NOMO-1 treated with dmso at 0.1 percent for 144 hours (cell line): ENCODE measurements at regions not wholly inside any gene's neighbourhood (a gene's known extent, or its start where the extent isn't known, plus 50 kb on each side); places are given as distances from the start of the nearest gene placed in this dataset.
A peak's percentile ranks its signal among the peaks of the same experiment; 100 is the strongest.

Source experiments
- DNase-seq: peaks from one replicate; lab custom pipeline; 2025; ENCODE audit not compliant: unreplicated experiment; lab: John Stamatoyannopoulos, UW

DNA sequence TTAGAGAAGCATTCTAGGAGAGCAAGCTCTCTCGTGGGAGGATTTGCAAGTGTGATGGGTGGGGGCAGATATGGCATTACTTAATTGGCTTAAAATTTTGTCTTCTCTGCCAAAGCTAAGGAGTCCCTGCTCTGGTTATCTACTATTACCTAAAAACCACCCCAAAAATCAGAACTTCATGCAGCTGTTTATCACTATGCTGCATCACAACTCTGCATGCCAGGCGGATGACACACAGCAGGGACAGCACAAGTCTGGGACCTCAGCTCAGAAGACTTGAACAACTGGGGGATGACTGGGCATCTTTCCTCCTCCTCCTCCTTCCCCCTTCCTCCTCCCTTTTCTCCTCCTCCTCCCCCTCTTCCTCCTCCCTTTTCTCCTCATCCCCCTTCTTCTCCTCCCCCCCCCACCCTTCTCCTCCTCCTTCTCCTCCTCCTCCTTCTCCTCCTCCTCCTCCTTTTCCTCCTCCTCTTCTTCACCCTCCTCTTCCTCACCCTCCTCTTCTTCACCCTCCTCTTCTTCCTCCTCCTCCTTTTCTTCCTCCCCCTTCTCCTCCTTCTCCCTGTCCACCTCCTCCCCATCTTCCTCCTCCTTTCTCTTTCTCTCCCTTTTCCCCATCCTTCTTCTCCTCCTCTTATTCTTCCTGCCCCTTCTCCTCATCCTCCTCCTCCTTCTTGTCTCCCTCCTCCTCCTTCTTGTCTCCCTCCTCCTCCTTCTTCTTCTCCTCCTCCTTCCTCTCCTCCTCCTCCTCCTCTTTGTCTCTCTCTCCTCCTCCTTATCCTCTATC, 218.6 kb upstream of the PMEPA1 start:
- DNase-seq: no peak

DNA sequence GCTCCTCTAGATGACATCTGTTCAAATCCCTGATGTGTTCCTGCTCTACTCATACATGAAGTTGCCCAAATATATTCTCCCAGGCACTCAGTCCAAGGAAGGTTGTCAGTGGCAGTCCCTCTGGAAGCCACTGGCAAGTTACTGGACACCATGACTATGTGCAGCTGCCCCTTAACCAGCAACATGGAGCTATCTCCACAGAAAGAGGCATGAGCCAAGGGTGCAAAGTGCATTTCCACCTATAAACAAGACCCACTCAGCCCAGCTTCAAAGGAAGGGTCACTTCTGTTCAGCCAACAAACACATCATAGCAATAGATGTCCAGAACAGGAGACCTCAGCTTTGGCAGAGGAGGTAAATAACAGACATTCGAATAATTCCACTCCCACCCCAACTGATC, 217.6 kb upstream of the PMEPA1 start:
- DNase-seq: no peak

DNA sequence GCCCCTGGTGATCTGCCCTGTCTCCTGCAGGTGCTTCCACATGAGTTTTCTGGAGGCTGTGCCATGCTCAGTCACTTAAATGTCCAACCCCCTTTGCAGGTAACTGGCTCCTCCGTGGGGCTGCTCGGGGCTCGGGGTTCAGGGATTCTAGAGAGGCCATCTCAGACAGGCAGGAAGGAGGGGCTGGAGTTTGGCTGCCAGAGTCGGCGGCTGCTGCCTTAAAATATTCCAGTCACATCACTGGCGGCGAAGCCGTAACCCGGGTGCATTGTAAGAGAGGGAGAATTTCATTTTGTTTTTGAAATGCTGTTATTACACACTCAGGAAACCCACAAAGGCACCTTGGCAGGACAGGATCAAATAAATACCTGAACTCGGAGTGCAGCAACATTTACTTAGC, 212.9 kb upstream of the PMEPA1 start:
- DNase-seq: no peak

DNA sequence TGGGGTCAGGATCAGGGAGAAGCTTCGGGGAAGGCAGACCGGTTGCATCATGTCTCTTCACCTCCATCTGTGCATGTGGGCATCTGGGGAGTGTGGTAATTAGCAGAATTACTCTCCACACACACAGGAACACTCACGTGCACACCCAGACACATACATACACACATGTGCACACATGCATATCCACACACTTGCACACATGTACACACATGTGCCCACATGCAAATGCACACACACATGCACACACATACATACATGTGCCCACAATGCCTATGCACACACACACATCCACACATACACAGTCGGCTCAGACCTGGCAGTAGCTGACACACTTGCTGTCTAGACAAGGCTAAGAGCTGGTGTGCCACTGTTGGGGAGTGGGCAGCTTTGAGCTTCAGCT, 212.3 kb upstream of the PMEPA1 start:
- no peak for DNase-seq

DNA sequence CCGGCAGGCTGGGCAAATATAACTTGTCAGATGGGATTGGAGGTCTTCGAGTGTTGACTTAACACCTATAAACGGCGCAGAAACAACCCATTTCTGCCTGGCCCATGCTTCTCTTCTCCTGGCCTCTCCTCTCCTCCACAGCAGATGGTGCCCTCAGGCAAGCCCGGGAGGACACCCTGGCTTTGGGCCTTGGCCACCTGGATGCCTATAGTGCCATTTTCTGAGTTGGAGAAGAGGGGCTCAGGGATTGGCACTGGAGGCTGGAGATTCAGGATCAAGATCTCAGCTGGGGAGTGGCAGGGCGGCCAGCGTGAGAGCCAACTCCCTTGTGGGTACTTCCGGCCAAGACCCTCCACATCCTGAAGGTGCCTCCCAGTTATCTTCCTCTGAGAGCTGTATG, 211.9 kb upstream of the PMEPA1 start:
- DNase-seq: no peak

DNA sequence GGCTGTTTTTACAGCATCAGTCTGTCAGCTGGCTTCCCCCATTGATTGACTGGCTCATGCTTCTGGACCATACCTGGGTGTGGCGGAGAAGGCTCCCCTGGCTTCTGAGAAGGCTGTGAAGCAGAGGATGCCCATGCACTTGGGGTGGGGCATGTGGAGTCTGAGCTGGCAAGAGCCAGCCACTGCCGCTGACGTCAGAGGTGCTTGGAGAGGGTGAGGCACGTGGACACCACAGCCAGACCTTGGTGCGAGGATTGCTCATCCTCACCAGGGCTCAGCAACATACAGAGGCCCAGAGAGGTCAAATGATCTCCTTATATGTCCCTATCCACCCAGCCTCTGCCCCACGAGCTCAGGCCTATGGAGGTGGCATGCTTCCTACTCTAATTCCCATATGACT, 211.2 kb upstream of the PMEPA1 start:
- DNase-seq: no peak

DNA sequence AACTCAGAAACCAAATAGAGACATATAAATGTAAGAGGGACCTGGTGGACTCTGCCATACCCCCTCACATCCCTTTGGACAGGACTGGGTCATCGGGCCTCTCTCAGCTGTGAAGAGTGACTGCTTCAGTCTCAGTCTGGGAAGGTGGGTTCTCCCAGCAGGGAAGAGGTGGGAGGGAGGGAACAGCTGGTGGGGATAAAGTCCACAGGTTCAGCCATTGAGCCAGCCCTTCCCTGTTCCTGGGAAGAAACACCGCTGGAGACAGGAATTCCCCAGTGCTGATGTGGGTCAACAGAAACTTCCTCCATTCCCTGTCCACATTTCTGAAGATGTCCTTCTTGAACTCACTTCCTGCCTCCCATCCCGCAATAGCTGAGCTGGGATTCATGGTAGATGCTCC, 209.2 kb upstream of the PMEPA1 start:
- DNase-seq: no peak

DNA sequence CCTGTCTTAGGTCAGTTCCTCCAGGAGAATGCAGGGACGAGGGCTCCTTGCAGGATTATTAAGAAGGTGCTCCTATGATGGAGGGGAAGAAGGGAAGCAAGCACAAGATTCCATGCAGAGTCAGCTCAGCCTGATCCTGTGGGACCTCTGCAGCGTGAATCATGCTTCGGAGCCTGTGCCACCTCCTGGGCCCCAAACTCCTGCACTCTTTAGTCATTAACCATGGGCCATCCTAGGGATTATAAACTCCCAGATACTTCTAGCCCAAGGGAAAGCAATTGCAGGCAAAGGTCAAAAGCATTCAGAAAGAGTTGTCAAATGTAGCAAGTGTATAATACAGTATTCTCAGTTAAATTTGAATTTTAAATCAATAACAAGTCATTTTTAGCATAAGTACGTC, 208.7 kb upstream of the PMEPA1 start:
- no peak for DNase-seq

DNA sequence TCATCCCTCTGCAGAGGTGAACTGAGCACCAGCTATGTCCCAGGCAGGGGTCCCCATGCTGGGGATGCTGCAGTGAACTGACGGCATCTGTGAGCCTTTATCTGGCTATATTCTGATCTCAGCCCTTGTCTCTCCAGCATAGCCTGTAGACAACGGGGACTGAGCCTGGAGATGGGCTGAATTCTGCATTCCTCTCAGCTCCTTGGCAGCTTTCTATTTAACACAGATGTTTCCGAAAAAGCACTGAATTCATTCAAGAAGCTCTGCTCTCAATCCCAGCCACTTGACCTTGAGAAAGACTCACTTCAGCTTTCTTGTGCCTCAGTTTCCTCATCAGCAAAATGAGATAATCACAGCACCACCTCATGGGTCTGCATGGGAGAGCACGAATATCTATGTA, 204.4 kb upstream of the PMEPA1 start:
- DNase-seq: no peak

DNA sequence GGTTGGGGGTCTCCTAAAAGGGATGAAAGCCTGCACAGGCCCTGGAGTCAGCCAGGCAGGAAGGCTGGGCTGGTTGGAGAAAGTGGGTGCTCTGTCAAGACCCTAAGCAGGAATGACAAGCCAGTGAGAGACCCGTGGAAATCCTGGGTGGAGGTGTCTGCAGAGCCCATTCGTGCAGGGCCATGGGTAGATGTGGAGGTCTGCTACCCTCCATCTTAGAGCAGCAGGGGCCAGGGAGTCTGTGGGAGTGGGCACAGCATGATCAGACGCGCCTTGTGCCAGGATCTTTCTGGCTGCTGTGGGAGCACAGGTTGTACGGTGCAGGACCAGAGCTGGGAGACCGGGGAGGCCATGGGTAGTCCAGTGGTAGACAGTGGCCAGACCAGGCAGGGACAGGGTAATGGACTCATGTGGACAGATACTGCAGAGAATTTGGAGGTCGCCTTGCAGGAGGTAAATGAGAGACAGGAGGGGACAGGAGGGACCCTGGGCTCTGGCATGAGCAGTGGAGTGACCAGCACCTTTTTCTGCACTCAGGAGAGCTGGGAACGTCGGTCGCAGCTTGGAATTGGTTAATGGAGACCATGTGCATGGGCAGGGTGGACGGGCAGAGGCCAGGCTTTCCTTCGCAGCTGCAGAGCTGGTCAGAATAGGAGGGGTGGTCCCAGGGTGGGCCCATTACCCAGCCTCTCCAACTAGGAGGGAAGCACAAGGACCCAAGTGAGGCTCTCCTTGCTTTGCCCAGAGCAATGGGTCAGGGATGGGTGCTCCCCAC, 203.5 kb upstream of the PMEPA1 start:
- no peak for DNase-seq

DNA sequence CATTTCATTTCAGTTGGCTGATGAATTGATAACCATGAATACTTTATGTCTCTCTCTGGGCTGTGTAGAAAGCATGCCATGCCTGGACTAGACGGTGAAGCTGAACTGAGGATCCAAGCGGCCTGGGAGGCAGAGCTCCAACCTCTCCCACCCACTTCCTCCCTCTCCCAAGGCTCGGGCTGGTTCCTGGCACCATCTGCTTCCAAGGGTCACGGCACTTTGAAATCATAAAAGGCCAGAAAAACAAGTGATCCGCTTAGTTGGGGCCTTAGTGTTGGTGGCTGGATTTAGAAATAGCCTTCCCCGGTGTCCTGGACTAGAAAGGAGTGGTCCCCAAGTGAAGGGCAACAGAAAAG, 202.4 kb upstream of the PMEPA1 start:
- no peak for DNase-seq

DNA sequence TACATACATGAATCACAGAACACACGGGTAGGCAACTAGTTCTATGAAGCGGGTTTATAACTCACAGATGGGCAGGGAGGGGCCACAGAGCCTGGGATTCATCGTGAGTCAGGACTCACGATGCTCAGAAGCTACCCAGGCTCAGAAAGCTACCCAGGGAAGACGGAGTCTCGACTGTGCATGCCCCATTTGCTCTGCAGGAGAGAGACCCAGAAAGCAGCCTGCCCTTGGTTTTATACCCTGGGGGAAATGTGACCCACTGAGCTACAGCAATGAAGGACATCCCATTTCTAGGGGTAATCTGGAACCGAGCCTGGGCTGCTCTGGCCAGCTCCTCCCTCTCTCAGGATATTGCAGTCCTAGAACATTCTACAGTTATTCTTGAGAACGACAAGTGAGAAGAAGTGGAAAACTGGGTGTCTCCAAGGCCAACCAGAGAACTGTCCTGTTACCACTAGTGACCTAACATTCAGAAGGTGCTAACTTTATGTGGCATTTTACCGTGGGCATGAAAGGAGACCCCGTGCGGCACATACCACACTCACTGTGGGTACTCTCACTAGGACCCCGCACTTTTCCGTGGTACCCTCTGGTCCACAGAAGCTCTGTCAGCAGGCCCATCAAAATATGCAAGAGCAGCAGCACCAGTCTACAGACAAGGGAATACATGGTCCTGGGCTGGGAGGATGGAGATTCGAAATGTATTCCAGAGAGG, 201.9 kb upstream of the PMEPA1 start:
- no peak for DNase-seq

DNA sequence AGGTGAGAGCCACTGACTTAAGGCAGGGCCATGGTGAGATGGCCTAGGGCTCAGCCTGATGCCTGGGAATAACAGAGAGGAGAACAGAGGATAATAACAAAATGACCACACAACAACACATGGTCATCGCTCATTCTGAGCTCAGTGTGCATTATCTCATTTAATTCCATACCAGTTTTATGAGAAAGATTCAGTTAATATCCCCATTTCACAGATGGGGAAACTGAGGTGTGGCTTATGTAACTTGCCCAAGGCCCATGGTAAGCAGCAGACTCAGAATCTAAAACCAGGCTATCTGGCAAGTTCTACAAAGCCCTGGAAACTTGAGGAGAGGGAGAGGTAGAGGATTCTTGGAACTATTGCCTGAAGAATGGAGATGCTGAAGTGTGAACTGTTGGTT, 200.9 kb upstream of the PMEPA1 start:
- DNase-seq: no peak

DNA sequence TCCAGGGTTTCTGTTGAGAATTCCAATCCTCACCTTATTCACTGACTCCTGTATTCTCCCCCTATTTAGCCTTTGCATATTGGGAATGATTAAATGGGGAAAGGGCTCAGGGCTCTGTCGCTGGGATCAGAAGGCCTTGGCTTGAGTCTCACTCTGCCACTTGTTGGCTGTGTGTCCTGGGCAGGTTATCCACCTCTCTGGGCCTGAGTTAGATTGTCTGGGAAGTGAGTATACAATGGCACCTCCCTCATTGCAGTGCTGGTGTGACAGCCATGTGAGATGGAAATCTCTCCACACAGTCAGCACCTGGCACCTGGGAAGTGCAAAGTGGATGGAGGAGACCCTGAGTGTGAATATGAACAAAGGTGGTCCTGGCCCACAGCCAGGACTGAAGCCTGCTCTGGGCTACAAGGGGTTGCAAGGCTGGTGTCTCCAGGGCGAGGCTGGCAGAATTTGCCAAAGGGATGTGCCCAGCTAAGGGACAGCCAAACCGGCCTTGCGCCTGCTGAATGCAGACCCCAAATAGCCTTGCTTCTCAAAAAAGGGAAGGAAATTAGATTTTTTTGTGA, 200.0 kb upstream of the PMEPA1 start:
- no peak for DNase-seq

DNA sequence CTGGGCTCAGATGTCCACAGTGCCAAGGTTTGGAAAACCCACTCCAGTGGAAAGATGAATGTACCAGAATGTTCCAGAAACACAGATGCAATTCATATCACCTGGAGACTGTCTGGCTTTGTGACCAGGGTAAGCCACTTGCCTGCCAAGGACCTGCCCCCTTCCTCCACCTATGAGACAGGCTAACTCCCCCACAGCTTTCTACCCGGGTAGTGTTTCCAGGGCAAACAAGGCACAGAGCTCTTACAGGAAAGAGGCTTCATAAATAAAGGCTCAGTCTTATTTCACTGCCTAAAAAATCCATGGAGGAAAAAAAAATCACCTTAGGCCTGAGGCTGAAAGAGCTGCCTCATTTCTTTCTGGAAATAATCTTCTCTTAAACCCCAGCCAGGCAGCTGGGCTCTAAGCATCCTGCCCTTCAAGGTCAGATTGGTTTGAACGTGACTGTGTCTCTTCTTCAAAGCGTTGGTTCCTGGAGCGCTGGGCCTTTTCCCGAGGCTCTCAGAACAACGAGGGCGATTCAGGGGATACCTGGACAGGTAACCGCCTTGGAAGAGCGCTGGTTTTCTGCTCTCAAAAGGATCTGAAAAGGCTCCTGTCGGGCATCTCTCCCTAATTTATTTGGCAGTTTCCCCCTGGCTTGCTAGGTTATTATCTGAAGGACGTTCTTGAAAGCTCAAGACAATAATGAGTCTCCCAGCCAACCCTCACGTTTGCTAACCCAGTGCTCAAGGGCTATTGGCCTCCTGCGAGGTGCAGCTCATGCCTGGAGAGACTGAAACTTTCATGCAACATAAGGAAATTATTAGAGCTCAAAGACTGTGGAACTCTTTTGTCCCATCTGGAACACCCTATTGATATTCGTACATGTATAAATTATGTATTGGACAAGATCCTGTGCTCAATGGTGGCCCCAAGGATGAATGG, 199.2 kb upstream of the PMEPA1 start:
- no peak for DNase-seq

DNA sequence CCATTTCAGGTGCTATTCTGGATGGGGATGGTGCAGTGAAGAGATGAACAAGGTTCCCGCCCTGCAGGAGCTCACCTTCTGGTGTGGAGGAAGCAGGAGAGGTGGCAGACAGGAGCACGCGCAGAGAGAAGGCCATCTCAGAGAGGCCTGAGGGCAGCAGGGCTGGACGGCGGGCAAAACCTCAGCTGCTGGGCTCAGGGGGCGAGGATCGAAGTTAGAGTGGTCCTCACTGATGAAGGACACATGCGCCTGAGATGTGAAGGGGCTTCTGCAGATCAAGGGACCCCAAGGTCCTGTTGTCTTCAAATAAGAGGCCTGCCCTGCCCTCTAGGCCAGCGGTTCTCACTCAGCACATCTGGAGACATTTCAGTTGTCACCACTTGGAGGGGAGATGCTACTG, 198.4 kb upstream of the PMEPA1 start:
- DNase-seq: no peak

DNA sequence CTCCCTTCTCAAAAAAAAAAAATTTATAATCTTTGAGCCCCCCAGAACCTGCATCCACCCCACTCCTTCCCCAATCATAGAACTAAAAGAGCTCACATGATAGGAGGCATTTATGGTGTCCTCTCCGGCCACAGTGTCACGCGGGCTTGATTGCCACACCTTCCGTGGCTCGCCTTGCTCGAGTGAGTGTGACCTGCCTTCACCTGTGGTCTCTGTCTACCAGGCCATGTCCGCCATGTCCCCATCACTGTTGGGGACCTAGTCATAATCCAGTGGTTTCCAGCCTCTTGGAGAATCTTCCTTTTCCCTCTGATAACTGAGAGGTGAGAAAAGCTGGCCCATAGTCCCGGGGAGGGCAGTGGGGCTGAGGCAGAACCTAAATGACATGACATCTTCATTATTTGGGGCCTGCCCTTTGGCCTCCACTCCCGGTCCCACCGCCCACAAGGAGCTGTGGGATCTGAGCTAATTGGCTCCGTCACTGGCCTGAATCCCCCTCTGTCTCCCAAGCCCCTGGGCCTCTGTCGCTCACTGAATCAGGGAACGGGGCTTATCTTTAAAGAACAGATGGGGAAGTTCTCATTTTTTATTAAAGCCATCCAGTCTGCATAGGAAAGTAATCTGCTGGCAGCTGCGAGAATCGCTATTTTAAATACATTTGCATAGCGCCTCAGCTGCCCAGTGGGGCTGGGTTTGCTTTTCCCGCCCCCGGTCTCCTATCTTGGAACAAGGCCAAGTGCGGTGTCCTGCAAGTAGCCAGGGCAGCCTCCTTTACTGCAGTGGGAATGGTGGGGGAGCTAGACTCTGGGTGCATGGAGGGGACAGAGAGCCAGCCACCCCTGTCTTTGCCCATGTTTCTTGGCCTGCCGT, 197.6 kb upstream of the PMEPA1 start:
- no peak for DNase-seq

DNA sequence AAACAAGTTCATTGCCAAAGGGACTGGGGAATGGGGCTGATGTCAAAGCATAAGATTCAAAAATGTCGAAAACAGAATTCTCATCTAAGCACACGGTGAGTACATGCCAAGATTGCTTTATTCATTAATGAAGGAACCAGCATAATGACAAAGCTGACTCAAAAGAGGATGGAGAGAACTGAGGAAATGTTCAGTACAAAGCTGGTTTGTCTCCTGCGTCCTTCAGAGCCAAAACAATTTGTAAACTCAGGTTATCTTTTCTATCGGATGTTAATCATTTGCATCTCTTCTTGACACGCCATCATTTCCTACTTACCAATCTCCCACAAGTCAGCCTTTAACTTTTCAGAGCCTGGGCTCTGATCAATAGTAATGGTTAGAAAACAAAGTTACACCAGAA, 195.6 kb upstream of the PMEPA1 start:
- no peak for DNase-seq

DNA sequence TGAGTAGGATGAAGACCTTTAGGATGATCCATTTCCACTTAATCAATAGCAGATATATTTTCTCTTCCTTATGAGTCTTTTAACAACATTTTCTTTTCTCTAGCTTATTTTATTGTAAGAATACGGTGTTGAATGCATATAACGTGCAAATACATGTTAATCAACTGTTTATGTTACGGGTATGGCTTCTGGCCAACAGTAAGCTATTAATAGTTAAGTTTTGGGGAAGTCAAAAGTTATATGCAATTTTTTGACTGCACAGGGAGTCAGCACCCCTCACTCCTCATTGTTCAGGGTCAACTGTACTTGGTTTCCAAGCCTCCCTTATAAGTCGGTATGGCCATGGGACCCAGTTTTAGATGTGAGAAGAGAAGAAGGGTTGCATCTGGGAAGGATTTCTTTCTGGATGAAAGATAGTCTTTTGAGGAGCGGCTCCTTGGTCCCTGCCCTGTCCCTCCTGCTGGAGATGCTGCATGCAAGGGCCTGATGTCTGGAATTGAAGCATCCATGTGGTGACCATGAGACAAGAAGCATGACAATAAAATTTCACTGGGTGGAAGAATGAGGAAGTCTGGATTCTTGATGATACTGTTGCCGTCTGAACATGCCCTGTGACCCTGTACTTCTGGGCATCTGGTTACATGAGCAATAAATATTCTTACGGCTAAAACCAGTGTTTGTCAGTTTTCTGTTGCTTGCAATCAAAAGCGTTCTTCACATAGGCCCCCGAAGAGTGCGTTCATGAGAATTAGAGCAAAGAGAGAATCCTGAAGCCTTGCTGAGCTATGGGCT, 194.7 kb upstream of the PMEPA1 start:
- DNase-seq: peak; percentile 45
